ENCODE measurements at regions not wholly inside any gene's neighbourhood (a gene's known extent, or its start where the extent isn't known, plus 50 kb on each side); places are given as distances from the start of the nearest gene placed in this dataset.

DNA sequence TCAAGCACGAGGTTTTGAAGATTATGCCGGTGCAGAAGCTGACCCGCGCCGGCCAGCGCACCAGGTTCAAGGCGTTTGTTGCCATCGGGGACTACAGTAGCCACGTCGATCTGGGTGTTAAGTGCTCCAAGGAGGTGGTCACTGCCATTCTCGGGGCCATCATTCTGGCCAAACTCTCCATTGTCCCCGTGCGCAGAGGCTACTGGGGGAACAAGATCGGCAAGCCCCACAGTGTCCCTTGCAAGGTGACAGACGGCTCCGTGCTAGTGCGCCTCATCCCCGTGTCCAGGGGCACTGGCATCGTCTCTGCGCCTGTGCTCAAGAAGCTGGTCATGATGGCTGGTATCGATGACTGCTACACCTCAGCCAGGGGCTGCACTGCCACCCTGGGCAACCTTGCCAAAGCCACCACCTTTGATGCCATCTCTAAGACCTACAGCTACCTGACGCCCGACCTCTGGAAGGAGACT is 284.7 kb downstream of the GPR37 start:
- TF ChIP-seq CTCF (IDR thresholded peaks at IDR 0.05) (no peak), POLR2A (IDR thresholded peaks at IDR 0.05) (no peak)

All from sigmoid colon (tissue), 3 donors.